ENCODE measurements at regions not wholly inside any gene's neighbourhood (a gene's known extent, or its start where the extent isn't known, plus 50 kb on each side); places are given as distances from the start of the nearest gene placed in this dataset.
"Not testable (repeated sequence)": the region's sequence is repeated elsewhere in the genome, so short reads cannot be mapped to it uniquely, and the experiment has no call there.

DNA sequence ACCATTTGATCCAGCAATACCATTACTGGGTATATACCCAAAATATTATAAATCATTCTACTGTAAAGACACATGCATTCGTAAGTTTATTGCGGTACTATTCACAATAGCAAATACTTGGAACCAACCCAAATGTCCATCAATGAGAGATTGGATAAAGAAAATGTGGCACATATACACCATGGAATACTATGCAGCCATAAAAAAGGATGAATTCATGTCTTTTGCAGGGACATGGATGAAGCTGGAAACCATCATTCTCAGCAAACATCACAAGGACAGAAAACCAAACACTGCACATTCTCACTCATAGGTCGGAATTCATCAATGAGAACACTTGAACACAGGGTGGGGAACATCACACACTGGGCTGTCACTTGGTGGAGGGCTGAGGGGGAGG, 221.1 kb upstream of the TBX18 start:
- not testable (repeated sequence) for TF ChIP-seq POLR2A (IDR thresholded peaks at IDR 0.05)
- TF ChIP-seq, protein P1, sequence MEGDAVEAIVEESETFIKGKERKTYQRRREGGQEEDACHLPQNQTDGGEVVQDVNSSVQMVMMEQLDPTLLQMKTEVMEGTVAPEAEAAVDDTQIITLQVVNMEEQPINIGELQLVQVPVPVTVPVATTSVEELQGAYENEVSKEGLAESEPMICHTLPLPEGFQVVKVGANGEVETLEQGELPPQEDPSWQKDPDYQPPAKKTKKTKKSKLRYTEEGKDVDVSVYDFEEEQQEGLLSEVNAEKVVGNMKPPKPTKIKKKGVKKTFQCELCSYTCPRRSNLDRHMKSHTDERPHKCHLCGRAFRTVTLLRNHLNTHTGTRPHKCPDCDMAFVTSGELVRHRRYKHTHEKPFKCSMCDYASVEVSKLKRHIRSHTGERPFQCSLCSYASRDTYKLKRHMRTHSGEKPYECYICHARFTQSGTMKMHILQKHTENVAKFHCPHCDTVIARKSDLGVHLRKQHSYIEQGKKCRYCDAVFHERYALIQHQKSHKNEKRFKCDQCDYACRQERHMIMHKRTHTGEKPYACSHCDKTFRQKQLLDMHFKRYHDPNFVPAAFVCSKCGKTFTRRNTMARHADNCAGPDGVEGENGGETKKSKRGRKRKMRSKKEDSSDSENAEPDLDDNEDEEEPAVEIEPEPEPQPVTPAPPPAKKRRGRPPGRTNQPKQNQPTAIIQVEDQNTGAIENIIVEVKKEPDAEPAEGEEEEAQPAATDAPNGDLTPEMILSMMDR (IDR thresholded peaks at IDR 0.05), result not testable (repeated sequence)
